Natural killer cell (primary cell): ENCODE measurements at regions not wholly inside any gene's neighbourhood (a gene's known extent, or its start where the extent isn't known, plus 50 kb on each side); places are given as distances from the start of the nearest gene placed in this dataset.

Experiments
- ATAC-seq, 3 donors: fragments of 150-1000 bp in 2 of 3; fragments of 200-7000 bp in 1 of 3; cut with Tn5 transposase; 1 replicate in 1 of 3; 2 replicates in 2 of 3; pipeline ENCODE4 v1.10.0; 2021; ENCODE audit warnings: mild to moderate bottlenecking in 2 of 3, moderate library complexity in 2 of 3
- DNase-seq, 2 donors: peaks; one replicate each; pipeline versions ENCODE4 v3.0.0 to v3.0.0-alpha.2; 2013 to 2021; ENCODE audit warnings: mixed read lengths in 1 of 2
- H3K27ac ChIP-seq: one replicate; pipeline ENCODE4 v1.5.1; 2013; ENCODE audit warnings: mild to moderate bottlenecking, low read length
- H3K27me3 ChIP-seq: one replicate; pipeline ENCODE4 v1.6.1; 2013; ENCODE audit warnings: low read length; ENCODE audit not compliant: control insufficient read depth, insufficient read depth
- H3K36me3 ChIP-seq: one replicate; pipeline ENCODE4 v1.6.1; 2013; ENCODE audit warnings: low read length; ENCODE audit not compliant: control insufficient read depth, insufficient read depth
- H3K4me1 ChIP-seq: one replicate; pipeline ENCODE4 v1.6.1; 2013; ENCODE audit warnings: low read length; ENCODE audit not compliant: control insufficient read depth, insufficient read depth
- H3K4me3 ChIP-seq: one replicate; pipeline ENCODE4 v1.5.1; 2013; ENCODE audit warnings: low read length
- H3K9me3 ChIP-seq: one replicate; pipeline ENCODE4 v1.6.1; 2013; ENCODE audit warnings: low read length; ENCODE audit not compliant: control insufficient read depth, insufficient read depth
- H3K27ac Mint-ChIP-seq, 2 donors: one replicate each; pipeline ENCODE4 v1.8.0; 2022; ENCODE audit warnings: mild to moderate bottlenecking in 2 of 2, mixed read lengths in 2 of 2, moderate library complexity in 1 of 2
- H3K27me3 Mint-ChIP-seq, 2 donors: one replicate each; pipeline ENCODE4 v1.8.0; 2022; ENCODE audit warnings: low read depth in 2 of 2, mixed read lengths in 2 of 2
- H3K36me3 Mint-ChIP-seq: one replicate; pipeline ENCODE4 v1.8.0; 2022; ENCODE audit warnings: mixed read lengths
- H3K4me1 Mint-ChIP-seq, 2 donors: one replicate each; pipeline ENCODE4 v1.8.0; 2022; ENCODE audit warnings: mixed read lengths in 2 of 2
- H3K4me3 Mint-ChIP-seq: one replicate; pipeline ENCODE4 v1.8.0; 2022; ENCODE audit warnings: mild to moderate bottlenecking, moderate library complexity, mixed read lengths
- H3K9me3 Mint-ChIP-seq, 2 donors: one replicate each; pipeline ENCODE4 v1.8.0; 2022; ENCODE audit warnings: mixed read lengths in 2 of 2
- WGBS: methylation state at CpG from one replicate; pipeline ENCODE4 v1.1.7; 2013; ENCODE audit warnings: missing lambda C conversion rate; ENCODE audit not compliant: insufficient coverage; 5-methylcytosine and 5-hydroxymethylcytosine counted together
- intact Hi-C: fragments of 100-400 bp; cut with micrococcal nuclease; formaldehyde crosslinking; loops from one replicate; pipeline ENCODE4 v1.14.2; 2022
- TF ChIP-seq, protein P1 (sequence below): fragments of 200-600 bp; IDR thresholded peaks from one replicate; pipeline ENCODE4 v1.8.0; 2022; ENCODE audit warnings: antibody characterized with exemption

DNA sequence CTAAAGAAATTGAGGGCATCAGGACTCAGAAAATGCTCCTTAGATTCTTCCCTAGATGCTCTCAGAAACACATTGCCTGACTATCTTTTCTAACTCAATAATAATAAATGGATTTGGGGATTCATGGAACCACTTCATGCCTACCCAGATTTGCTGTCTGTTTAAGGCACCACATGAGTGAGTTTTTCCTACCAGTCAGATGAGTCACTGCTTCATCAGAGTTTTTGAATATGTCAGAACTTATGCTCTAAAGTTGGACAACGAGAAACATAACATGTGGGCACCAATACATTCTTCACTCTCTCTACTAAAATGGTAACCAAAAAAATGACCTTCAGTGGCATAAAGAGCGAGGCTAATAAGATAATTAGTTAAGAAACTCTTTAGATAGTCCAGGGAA lies 1135.1 kb downstream of the TUSC7 start:
- Histone ChIP-seq H3K27ac (no peak overlapping the region), H3K27me3 (no peaks in the 10 kb centered on the region), H3K36me3 (no peaks in the 10 kb centered on the region), H3K4me1 (no peaks in the 10 kb centered on the region), H3K4me3 (no peak overlapping the region), H3K9me3 (peaks cover 2% of the 10 kb centered on the region)
- no peaks in the 10 kb centered on the region for H3K36me3 Mint-ChIP-seq
- H3K4me1 Mint-ChIP-seq, result no peaks in the 10 kb centered on the region
- ATAC-seq, result no peak
- H3K4me3 Mint-ChIP-seq, result no peak overlapping the region
- WGBS, result 60% methylated on average over 1 of the region's 2 CpGs
- H3K9me3 Mint-ChIP-seq, result peaks cover 5 to 12% of the 10 kb centered on the region in 2 donors
- DNase-seq, result no peak
- H3K27me3 Mint-ChIP-seq, result no peaks in the 10 kb centered on the region
- no peak overlapping the region for H3K27ac Mint-ChIP-seq
- TF ChIP-seq, protein P1, sequence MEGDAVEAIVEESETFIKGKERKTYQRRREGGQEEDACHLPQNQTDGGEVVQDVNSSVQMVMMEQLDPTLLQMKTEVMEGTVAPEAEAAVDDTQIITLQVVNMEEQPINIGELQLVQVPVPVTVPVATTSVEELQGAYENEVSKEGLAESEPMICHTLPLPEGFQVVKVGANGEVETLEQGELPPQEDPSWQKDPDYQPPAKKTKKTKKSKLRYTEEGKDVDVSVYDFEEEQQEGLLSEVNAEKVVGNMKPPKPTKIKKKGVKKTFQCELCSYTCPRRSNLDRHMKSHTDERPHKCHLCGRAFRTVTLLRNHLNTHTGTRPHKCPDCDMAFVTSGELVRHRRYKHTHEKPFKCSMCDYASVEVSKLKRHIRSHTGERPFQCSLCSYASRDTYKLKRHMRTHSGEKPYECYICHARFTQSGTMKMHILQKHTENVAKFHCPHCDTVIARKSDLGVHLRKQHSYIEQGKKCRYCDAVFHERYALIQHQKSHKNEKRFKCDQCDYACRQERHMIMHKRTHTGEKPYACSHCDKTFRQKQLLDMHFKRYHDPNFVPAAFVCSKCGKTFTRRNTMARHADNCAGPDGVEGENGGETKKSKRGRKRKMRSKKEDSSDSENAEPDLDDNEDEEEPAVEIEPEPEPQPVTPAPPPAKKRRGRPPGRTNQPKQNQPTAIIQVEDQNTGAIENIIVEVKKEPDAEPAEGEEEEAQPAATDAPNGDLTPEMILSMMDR, result no peak
- intact Hi-C loops, result no loop called here

GRCh38 chr3:117846238-117846637 lies 1136.7 kb downstream of the TUSC7 start:
- ATAC-seq (no peak), DNase-seq (no peak)
- no peaks in the 10 kb centered on the region for H3K27me3 ChIP-seq
- Mint-ChIP-seq H3K36me3 (peaks cover 8% of the 10 kb centered on the region), H3K9me3 (peaks cover 6 to 12% of the 10 kb centered on the region in 2 donors), H3K27me3 (no peaks in the 10 kb centered on the region), H3K27ac (no peak overlapping the region), H3K4me1 (no peaks in the 10 kb centered on the region), H3K4me3 (no peak overlapping the region)
- intact Hi-C loops, result no loop called here
- no peaks in the 10 kb centered on the region for H3K36me3 ChIP-seq
- peaks cover 2% of the 10 kb centered on the region for H3K9me3 ChIP-seq
- TF ChIP-seq, protein P1, result no peak
- WGBS, result 5% methylated on average over 1 of the region's 1 CpG
- no peaks in the 10 kb centered on the region for H3K4me1 ChIP-seq
- no peak overlapping the region for H3K27ac ChIP-seq
- no peak overlapping the region for H3K4me3 ChIP-seq

GRCh38 chr3:117848606-117849005 lies 1139.0 kb downstream of the TUSC7 start:
- no peak overlapping the region for H3K4me3 Mint-ChIP-seq
- H3K27ac Mint-ChIP-seq, result no peak overlapping the region
- Histone ChIP-seq H3K27me3 (no peaks in the 10 kb centered on the region), H3K36me3 (no peaks in the 10 kb centered on the region), H3K9me3 (peaks cover 2% of the 10 kb centered on the region), H3K27ac (no peak overlapping the region), H3K4me3 (no peak overlapping the region), H3K4me1 (no peaks in the 10 kb centered on the region)
- DNase-seq (no peak), ATAC-seq (no peak)
- H3K36me3 Mint-ChIP-seq, result peaks cover 8% of the 10 kb centered on the region
- no peaks in the 10 kb centered on the region for H3K4me1 Mint-ChIP-seq
- intact Hi-C loops, result no loop called here
- TF ChIP-seq, protein P1, result no peak
- H3K9me3 Mint-ChIP-seq, result peaks cover 8 to 12% of the 10 kb centered on the region in 2 donors
- H3K27me3 Mint-ChIP-seq, result no peaks in the 10 kb centered on the region

- Mint-ChIP-seq H3K9me3 (peaks cover 4 to 11% of the 10 kb centered on the region in 2 donors), H3K27ac (no peak overlapping the region), H3K4me1 (no peaks in the 10 kb centered on the region), H3K36me3 (peaks cover 8% of the 10 kb centered on the region), H3K4me3 (no peak overlapping the region), H3K27me3 (no peaks in the 10 kb centered on the region)
- WGBS, result 82% methylated on average over 5 of the region's 5 CpGs
- no peak for DNase-seq
- no peaks in the 10 kb centered on the region for H3K4me1 ChIP-seq
- H3K27ac ChIP-seq, result no peak overlapping the region
- intact Hi-C loops, result no loop called here
- H3K27me3 ChIP-seq, result no peaks in the 10 kb centered on the region
- TF ChIP-seq, protein P1, result no peak
- H3K9me3 ChIP-seq, result peaks cover 2% of the 10 kb centered on the region
- H3K4me3 ChIP-seq, result no peak overlapping the region
- H3K36me3 ChIP-seq, result no peaks in the 10 kb centered on the region
- ATAC-seq, result no peak
These were observed 1144.5 kb downstream of the TUSC7 start for GRCh38 chr3:117853923-117854668.
